Activated T-cell treated with anti-CD3 and anti-CD28 coated beads, Interleukin-2, amount 50 U/mL, for 4 hours (primary cell): ENCODE measurements at regions not wholly inside any gene's neighbourhood (a gene's known extent, or its start where the extent isn't known, plus 50 kb on each side); places are given as distances from the start of the nearest gene placed in this dataset.
"Not testable (repeated sequence)": the region's sequence is repeated elsewhere in the genome, so short reads cannot be mapped to it uniquely, and the experiment has no call there.

Source experiments
- ATAC-seq, 2 donors: fragments of 200-7000 bp; cut with Tn5 transposase; one replicate each; pipeline ENCODE4 v1.10.0; 2021
- DNase-seq: peaks from one replicate; pipeline ENCODE4 v3.0.0-alpha.2; 2020
- H3K27me3 Mint-ChIP-seq: one replicate; pipeline ENCODE4 v1.8.0; 2021; ENCODE audit warnings: low read depth, mixed read lengths
- H3K36me3 Mint-ChIP-seq: one replicate; pipeline ENCODE4 v1.8.0; 2022; ENCODE audit warnings: mixed read lengths; ENCODE audit not compliant: insufficient read depth
- H3K4me1 Mint-ChIP-seq: one replicate; pipeline ENCODE4 v1.8.0; 2021; ENCODE audit warnings: low read depth, mixed read lengths
- H3K4me3 Mint-ChIP-seq: one replicate; pipeline ENCODE4 v1.8.0; 2021; ENCODE audit warnings: mild to moderate bottlenecking, moderate library complexity, mixed read lengths
- H3K9me3 Mint-ChIP-seq: one replicate; pipeline ENCODE4 v1.8.0; 2021; ENCODE audit warnings: mixed read lengths

DNA sequence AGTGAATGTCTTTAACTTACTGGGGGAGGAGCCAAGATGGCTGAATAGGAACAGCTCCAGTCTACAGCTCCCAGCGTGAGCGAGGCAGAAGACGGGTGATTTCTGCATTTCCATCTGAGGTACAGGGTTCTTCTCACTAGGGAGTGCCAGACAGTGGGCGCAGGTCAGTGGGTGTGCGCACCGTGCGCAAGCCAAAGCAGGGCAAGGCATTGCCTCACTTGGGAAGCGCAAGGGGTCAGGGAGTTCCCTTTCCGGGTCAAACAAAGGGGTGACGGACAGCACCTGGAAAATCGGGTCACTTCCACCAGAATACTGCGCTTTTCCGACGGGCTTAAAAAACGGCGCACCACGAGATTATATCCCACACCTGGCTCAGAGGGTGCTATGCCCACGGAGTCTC is 187.3 kb downstream of the CHIC2 start:
- not testable (repeated sequence) for H3K9me3 Mint-ChIP-seq, H3K4me1 Mint-ChIP-seq

DNA sequence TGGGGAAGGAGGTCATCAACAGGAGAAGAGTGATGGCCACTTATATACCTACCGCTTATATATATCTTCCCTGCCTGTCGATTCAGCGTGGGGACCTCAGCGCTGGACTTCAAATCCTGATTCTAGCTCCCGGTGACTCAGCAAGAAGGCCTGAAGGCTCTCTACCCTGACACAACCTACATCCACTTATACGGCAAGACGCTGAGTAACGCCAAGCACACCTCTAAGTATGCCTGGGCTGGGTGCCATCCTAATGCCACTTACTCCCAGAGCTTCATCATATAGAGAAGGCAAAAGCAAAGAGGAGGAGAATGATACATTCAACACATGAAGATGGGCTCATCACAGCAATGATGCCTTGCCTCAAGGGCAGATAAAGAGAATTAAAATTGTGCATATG is 198.3 kb downstream of the CHIC2 start:
- peaks cover 7% of the 10 kb centered on the region for H3K27me3 Mint-ChIP-seq
- ATAC-seq (no peak), DNase-seq (no peak)
- no peaks in the 10 kb centered on the region for H3K4me1 Mint-ChIP-seq
- no peak overlapping the region for H3K4me3 Mint-ChIP-seq
- H3K36me3 Mint-ChIP-seq: no peaks in the 10 kb centered on the region
- no peaks in the 10 kb centered on the region for H3K9me3 Mint-ChIP-seq

More for the DNA sequence above, 187.3 kb downstream of the CHIC2 start:
- not testable (repeated sequence) for ATAC-seq, H3K4me3 Mint-ChIP-seq, H3K27me3 Mint-ChIP-seq, H3K36me3 Mint-ChIP-seq, DNase-seq

DNA sequence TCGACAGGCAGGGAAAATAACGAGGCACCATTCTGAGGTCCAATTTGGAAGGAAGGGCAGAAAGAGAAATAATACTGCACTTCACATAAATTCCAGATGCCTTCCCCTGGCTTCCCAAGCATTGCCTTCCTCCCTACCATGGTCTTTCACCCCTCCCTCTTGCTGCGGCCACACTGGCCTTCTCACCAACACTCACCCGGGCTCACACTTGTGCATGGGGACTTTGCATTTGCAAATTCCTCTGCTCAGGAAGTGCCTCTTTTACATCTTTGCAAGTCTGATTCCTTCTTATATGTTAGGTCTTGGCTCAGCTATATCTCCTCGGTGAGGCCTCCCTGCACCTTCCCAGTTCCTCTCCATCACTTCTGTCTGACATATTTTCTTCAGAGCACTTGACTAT is 199.4 kb downstream of the CHIC2 start:
- Mint-ChIP-seq H3K36me3 (no peaks in the 10 kb centered on the region), H3K4me1 (no peaks in the 10 kb centered on the region), H3K4me3 (no peak overlapping the region), H3K9me3 (no peaks in the 10 kb centered on the region), H3K27me3 (peaks cover 11% of the 10 kb centered on the region)
- ATAC-seq (no peak), DNase-seq (no peak)

DNA sequence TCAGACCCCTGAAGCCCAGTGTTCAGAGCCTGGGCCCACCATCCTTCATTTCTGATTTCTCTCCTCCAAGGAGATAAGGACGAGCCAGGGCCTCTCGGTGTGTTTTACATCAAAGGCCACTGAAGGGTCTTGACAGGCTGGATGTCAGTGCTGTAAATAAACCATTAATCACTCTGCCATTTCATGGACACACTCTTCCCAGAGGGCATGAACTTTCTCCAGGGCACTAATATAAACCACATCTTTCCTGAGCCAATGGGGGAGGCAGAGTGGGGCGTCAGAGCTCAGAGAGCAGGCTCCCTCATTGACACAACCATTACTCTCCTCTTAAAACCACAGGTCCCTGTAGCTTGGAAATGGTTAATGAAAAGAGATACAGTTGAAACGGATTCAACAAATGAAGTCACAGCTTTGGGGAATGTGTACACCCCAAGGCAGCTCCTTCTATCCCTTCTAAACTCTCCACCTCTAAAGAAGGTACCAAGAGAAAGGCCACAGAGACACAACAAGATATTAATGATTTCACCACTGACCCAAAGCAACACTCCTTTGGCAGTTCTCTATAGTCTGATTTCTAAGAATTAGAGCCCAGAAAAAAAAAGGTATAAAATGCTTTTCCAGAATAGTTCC is 200.6 kb downstream of the CHIC2 start:
- H3K9me3 Mint-ChIP-seq: no peaks in the 10 kb centered on the region
- DNase-seq (no peak), ATAC-seq (no peak)
- no peaks in the 10 kb centered on the region for H3K36me3 Mint-ChIP-seq
- H3K4me3 Mint-ChIP-seq: no peak overlapping the region
- no peaks in the 10 kb centered on the region for H3K4me1 Mint-ChIP-seq
- peaks cover 11% of the 10 kb centered on the region for H3K27me3 Mint-ChIP-seq

DNA sequence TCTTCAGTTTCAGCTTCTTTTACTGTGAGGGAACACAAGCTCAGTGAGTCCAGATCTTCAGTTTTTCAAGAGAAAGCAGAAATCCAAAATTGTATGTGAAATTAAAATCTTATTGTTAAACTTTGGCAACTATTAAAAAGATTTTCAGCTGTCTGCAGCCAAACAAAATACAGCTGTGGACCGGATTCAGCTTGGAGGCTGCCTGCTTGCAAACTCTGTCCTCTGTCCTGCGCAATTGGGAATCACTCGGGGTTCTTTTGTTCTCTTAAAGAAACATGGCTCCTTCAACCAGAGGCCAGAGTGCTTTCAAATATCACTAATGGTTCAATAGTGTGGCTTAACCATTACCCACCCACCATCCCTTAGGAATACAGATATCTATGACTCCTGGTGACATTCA is 201.2 kb downstream of the CHIC2 start:
- Mint-ChIP-seq H3K27me3 (peaks cover 9% of the 10 kb centered on the region), H3K4me1 (no peaks in the 10 kb centered on the region), H3K36me3 (no peaks in the 10 kb centered on the region), H3K4me3 (no peak overlapping the region), H3K9me3 (no peaks in the 10 kb centered on the region)
- DNase-seq: no peak
- ATAC-seq: no peak

DNA sequence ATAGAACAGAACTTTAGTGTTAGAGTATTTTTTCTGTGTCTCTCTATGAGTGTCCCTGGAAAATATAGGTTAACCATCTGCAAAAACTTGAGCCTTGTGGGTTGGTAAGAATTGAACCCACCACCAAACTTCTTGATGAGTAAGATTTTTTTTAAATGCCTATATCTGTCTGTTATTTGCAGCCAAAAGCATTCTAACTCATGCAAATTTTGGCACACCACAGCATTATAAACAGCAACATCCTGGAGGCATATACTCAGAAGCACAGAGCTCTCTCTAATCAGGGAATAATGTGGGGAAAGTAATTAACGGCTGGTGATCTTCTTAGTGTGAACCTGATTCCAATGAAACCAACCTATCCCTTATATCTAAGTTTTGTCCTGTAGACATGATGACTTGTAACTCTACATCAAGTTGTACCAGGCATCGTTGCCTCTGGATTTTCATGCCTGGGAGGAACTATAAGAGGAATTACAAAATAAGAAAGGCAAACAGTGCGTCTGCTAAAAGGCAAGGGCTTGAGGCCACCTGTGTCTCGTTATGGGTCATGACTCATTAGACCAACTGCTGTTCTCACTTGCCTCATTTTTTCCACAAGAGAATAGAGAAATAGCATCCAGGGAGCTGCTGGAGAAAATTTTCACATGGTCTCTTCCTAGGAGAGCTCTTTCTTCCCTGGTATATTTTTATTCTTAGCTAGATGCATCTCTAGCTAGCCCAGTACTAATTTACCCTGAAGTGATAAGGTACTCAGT is 202.4 kb downstream of the CHIC2 start:
- H3K36me3 Mint-ChIP-seq: no peaks in the 10 kb centered on the region
- no peaks in the 10 kb centered on the region for H3K4me1 Mint-ChIP-seq
- no peak overlapping the region for H3K4me3 Mint-ChIP-seq
- no peaks in the 10 kb centered on the region for H3K9me3 Mint-ChIP-seq
- ATAC-seq (no peak), DNase-seq (no peak)
- H3K27me3 Mint-ChIP-seq: peaks cover 7% of the 10 kb centered on the region

DNA sequence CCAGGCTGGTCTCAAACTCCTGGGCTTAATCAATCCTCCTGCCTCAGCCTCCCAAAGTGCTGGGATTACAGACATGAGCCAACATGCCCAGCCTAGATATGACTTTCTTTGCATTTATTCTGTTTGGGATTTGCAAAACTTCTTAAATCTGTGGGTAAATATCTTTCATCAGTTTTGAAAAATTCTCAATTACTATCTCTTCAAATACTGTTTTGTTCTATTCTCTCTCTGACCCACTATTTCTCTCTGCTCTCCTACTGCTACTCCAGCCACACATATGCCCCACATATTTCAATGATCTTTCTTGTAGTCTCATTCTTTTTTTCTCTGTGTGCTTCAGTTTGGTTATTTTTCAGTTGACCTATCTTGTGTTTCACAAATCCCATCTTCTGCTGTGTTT is 205.1 kb downstream of the CHIC2 start:
- H3K36me3 Mint-ChIP-seq: no peaks in the 10 kb centered on the region
- no peaks in the 10 kb centered on the region for H3K9me3 Mint-ChIP-seq
- H3K27me3 Mint-ChIP-seq: peaks cover 7% of the 10 kb centered on the region
- no peak for ATAC-seq
- no peak for DNase-seq
- no peaks in the 10 kb centered on the region for H3K4me1 Mint-ChIP-seq
- H3K4me3 Mint-ChIP-seq: no peak overlapping the region

DNA sequence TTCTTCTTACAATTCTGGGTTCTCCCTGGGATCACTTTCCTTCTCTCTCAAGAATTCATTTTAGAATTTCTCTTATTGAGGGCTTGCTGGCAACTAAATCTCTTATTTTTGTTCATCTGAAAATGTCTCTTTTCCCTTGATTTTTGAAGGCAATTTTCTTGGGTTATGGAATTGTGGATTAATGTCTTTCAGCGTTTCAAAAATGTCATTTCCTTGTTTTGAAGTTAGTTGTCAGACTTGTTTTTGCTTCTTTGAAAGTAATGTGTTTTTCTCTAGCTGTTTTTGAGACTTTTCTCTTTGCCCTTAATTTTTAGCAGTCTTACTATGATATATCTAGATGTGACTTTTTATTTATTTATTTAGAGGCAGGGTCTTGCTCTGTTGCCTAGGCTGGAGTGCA is 205.7 kb downstream of the CHIC2 start:
- Mint-ChIP-seq H3K4me1 (no peaks in the 10 kb centered on the region), H3K4me3 (no peak overlapping the region)
- no peak for ATAC-seq

DNA sequence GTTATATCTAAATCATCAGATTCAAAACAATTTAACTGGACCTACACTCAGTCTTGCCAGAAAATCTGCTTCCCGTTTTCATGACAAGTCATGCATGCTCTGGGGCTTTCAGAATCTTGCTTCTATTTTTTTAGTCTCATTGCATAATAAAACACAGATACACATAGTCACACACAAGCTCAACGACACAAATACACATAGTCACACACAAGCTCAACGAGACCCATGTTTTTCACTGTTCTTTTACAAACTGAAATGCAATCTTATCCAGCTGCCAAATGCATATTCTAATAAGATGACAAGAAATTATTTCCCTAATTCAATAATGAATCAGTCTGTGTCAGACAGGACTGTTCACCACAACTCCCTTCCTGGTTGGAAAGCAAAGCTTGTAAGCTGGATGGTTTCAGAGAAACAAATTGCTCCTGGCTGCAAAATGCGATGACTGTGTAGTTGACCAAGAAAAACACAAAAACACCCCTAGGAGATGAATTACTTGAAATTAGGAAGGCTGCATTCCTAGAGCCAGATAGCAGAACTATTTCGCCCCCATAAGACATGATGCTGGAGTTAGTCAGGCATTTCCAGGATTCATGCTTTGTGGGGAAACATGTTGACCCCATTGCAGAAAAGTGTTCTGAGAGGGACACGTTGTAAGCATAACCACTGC is 208.7 kb downstream of the CHIC2 start:
- DNase-seq: no peak
- Mint-ChIP-seq H3K4me3 (no peak overlapping the region), H3K4me1 (no peaks in the 10 kb centered on the region), H3K9me3 (no peaks in the 10 kb centered on the region), H3K36me3 (no peaks in the 10 kb centered on the region), H3K27me3 (peaks cover under 1% of the 10 kb centered on the region)
- no peak for ATAC-seq

More for the DNA sequence above, 205.7 kb downstream of the CHIC2 start:
- Mint-ChIP-seq H3K27me3 (peaks cover 7% of the 10 kb centered on the region), H3K9me3 (no peaks in the 10 kb centered on the region), H3K36me3 (no peaks in the 10 kb centered on the region)
- no peak for DNase-seq

DNA sequence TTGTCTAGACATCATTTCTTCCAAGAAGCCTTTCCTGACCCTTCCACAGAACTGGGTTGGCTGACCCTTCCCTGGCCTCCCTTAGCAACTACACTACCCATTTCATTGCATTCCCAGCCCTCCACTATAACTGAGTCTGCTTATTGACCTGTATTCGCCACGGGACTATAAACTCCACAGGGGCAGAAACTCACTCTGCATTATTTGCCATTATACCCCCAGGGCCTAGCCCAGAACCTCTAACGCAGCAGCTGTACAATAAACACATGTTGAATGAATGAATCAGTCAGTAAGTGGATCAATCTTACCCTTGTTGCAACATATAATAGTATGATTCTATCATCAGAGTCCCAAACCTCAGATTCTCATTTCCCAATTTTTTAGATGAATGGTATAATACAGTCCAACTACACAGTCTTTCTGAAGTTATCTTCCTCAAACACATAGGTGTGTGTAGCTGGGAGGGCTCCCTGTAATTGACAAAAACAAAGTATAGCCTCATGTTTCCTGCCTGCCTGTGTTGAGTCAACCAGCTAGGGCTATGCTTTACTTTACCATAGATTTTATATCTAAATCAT is 209.3 kb downstream of the CHIC2 start:
- ATAC-seq (no peak), DNase-seq (no peak)
- Mint-ChIP-seq H3K36me3 (no peaks in the 10 kb centered on the region), H3K9me3 (no peaks in the 10 kb centered on the region), H3K4me1 (no peaks in the 10 kb centered on the region), H3K4me3 (no peak overlapping the region), H3K27me3 (no peaks in the 10 kb centered on the region)

DNA sequence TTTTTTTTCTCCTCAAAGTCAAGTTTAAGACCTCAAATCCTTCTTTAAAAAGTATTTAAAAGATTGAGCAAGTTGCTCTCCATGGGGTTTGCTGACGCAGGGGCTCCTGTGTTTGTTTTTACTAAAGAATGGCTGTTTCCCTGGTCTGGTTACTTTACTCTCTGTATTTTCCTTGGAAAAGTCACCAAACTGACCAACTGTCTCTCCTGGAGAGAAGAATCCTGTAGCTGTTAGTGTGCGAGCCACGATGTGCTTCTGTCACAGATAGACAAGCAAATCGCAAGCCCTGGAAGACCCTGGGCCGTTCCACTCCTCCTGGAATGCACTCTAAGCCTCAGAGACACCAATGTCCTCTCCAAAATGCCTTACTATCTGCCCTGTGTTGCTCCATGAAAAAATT is 212.1 kb downstream of the CHIC2 start:
- H3K27me3 Mint-ChIP-seq: no peaks in the 10 kb centered on the region

DNA sequence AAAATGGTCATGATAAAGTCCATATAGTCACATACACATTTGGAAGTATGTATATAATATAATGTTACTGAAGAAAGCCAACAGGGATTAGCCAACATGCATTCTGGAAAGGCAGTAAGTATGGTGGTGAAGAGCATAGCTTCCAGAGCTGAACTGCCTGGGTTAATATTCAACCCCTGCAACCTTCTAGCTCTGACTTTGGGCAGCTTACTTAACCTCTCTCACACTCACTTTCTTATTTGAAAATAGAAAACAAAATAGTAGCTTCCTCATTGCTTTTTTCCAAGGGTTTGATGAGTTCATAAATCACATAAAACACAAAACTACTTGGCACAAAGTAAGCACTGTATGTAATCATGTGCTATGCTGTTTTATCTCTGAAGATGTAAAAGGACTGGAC is 216.4 kb downstream of the CHIC2 start:
- DNase-seq (no peak), ATAC-seq (no peak)
- Mint-ChIP-seq H3K9me3 (no peaks in the 10 kb centered on the region), H3K36me3 (no peaks in the 10 kb centered on the region), H3K4me3 (no peak overlapping the region), H3K4me1 (no peaks in the 10 kb centered on the region), H3K27me3 (no peaks in the 10 kb centered on the region)

More for the DNA sequence above, 212.1 kb downstream of the CHIC2 start:
- no peaks in the 10 kb centered on the region for H3K9me3 Mint-ChIP-seq
- DNase-seq (no peak), ATAC-seq (no peak)
- H3K36me3 Mint-ChIP-seq: no peaks in the 10 kb centered on the region
- no peaks in the 10 kb centered on the region for H3K4me1 Mint-ChIP-seq
- H3K4me3 Mint-ChIP-seq: no peak overlapping the region

DNA sequence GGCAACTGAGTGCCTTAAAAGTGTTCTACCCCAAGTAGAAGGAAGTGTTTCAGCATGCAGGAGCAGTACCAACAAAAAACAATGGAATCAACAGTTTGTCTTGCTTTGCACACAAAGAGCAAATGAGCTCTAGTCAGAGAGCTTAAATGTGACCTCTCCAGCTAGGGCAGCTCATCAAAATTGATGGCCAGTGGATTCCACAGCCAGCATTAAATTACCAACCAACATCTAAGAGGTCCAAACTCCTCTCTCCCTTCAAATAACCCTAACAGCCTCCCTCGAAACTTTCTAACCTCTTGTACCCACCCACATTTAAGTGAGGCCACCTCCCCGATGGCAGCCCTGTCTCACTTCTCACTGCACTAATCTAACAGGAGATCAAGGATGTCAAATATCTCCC is 219.9 kb downstream of the CHIC2 start:
- no peaks in the 10 kb centered on the region for H3K4me1 Mint-ChIP-seq
- ATAC-seq (no peak), DNase-seq (no peak)

DNA sequence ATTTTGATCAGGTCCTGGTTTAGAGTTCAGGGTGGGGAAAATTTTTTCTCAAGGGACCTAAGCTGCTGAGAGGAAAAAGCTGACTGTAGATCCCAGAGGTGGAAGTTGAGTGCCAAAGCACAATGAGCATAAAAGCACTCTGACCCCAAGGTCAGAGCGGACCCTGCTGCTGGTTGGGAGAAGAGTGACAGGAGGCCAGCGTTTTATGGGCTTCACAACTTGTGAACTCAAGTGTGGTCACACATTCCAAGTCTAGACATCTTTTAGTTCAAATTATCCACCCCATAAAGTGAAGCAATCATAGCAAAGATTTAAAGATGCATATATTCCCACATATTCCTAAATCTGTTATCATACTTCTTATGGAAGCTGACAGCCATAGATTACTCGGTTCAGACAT is 220.3 kb downstream of the CHIC2 start:
- Mint-ChIP-seq H3K4me1 (no peaks in the 10 kb centered on the region), H3K27me3 (no peaks in the 10 kb centered on the region), H3K4me3 (no peak overlapping the region), H3K36me3 (no peaks in the 10 kb centered on the region), H3K9me3 (no peaks in the 10 kb centered on the region)
- DNase-seq (no peak), ATAC-seq (no peak)

More for the DNA sequence above, 219.9 kb downstream of the CHIC2 start:
- Mint-ChIP-seq H3K36me3 (no peaks in the 10 kb centered on the region), H3K27me3 (no peaks in the 10 kb centered on the region), H3K4me3 (no peak overlapping the region), H3K9me3 (no peaks in the 10 kb centered on the region)

DNA sequence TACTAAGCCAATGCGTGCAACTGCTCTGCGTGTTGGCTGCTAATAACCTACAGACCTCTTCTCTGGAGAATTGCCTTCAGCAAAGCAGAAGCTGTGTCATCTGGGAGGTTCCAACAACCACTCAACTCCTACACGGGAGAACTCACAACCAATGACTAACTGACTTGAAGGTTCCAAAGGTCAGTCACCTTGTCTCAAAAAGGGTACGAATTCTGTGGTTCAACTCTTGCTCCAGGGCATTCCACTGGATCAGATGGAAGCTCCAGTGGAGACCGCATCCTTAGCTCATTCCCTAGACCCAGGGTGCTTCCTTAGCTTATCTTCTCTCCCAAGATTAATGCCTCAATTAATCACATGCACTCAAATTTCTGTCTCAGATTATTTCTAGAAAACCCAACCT is 222.7 kb downstream of the CHIC2 start:
- Mint-ChIP-seq H3K4me3 (no peak overlapping the region), H3K4me1 (no peaks in the 10 kb centered on the region), H3K9me3 (no peaks in the 10 kb centered on the region), H3K27me3 (no peaks in the 10 kb centered on the region), H3K36me3 (no peaks in the 10 kb centered on the region)
- DNase-seq: no peak
- ATAC-seq: no peak
